ENCODE measurements at regions not wholly inside any gene's neighbourhood (a gene's known extent, or its start where the extent isn't known, plus 50 kb on each side); places are given as distances from the start of the nearest gene placed in this dataset.
"Not testable (repeated sequence)": the region's sequence is repeated elsewhere in the genome, so short reads cannot be mapped to it uniquely, and the experiment has no call there.

- H3K36me3 Mint-ChIP-seq (ENCODE audit: low read depth), result no peaks in the 10 kb centered on the region
- DNase-seq, result no peak
- Histone ChIP-seq H3K4me1 (ENCODE audit: control insufficient read depth, insufficient read depth, low read length) (peaks cover 30% of the 10 kb centered on the region), H3K27ac (ENCODE audit: low read depth, low read length) (no peak overlapping the region), H3K9me3 (ENCODE audit: control insufficient read depth, low read length) (no peaks in the 10 kb centered on the region), H3K27me3 (ENCODE audit: control insufficient read depth, insufficient read depth, low read length, poor library complexity, severe bottlenecking) (no peaks in the 10 kb centered on the region), H3K9ac (ENCODE audit: extremely low read depth, low read length, poor library complexity, severe bottlenecking) (no peak overlapping the region), H3K36me3 (ENCODE audit: control insufficient read depth, insufficient read depth, low read length) (no peaks in the 10 kb centered on the region), H3K4me3 (ENCODE audit: low read length) (no peak overlapping the region)
- no peak overlapping the region for H3K4me3 Mint-ChIP-seq
- peaks cover 23% of the 10 kb centered on the region for H3K4me1 Mint-ChIP-seq
- H3K27me3 Mint-ChIP-seq (ENCODE audit: insufficient read depth), result no peaks in the 10 kb centered on the region
- WGBS, 2 experiments (ENCODE audit: insufficient coverage in 1 of 2, insufficient read length in 1 of 2), result 91 to 100% methylated on average over 1 to 2 of the region's 2 CpGs
- H3K9me3 Mint-ChIP-seq, result no peaks in the 10 kb centered on the region
- H3K27ac Mint-ChIP-seq, result no peak overlapping the region
- TF ChIP-seq CTCF (conservative IDR thresholded peaks at IDR 0.05), result no peak
Measured at GRCh38 chr3:159674583-159674982, 314.1 kb upstream of the IL12A start.

- Histone ChIP-seq H3K27ac (ENCODE audit: low read depth, low read length) (no peak overlapping the region), H3K36me3 (ENCODE audit: control insufficient read depth, insufficient read depth, low read length) (no peaks in the 10 kb centered on the region), H3K27me3 (ENCODE audit: control insufficient read depth, insufficient read depth, low read length, poor library complexity, severe bottlenecking) (no peaks in the 10 kb centered on the region), H3K9me3 (ENCODE audit: control insufficient read depth, low read length) (no peaks in the 10 kb centered on the region), H3K4me3 (ENCODE audit: low read length) (no peak overlapping the region), H3K9ac (ENCODE audit: extremely low read depth, low read length, poor library complexity, severe bottlenecking) (no peak overlapping the region), H3K4me1 (ENCODE audit: control insufficient read depth, insufficient read depth, low read length) (peaks cover 23% of the 10 kb centered on the region)
- 97 to 100% methylated on average over 1 to 4 of the region's 4 CpGs for WGBS, 2 experiments (ENCODE audit: insufficient coverage in 1 of 2, insufficient read length in 1 of 2)
- TF ChIP-seq CTCF (conservative IDR thresholded peaks at IDR 0.05), result no peak
- H3K27me3 Mint-ChIP-seq (ENCODE audit: insufficient read depth), result no peaks in the 10 kb centered on the region
- no peaks in the 10 kb centered on the region for H3K9me3 Mint-ChIP-seq
- H3K4me1 Mint-ChIP-seq, result peaks cover 20% of the 10 kb centered on the region
- H3K27ac Mint-ChIP-seq, result no peak overlapping the region
- H3K4me3 Mint-ChIP-seq, result no peak overlapping the region
- no peak for DNase-seq
- H3K36me3 Mint-ChIP-seq (ENCODE audit: low read depth), result no peaks in the 10 kb centered on the region
Measured at GRCh38 chr3:159675285-159675684, 313.4 kb upstream of the IL12A start.

DNA sequence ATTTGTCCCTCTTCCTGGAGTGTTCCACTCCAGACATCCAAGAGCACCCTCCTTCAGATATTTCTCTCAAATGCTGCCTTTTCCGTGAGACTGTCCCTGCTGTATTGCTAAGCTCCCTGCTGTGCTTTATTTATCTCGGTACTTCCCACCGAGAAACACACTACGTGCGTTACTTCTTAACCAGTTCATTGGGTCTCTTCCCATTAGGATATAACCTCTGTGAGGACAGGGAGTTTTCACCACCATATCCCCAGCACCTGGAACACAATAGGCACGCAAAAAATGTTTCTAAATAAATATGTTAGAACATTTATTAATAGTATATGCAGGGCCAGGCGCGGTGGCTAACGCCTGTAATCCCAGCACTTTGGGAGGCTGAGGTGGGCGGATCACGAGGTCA is 308.7 kb upstream of the IL12A start:
- 25 to 76% methylated on average over 2 to 10 of the region's 11 CpGs for WGBS, 2 experiments (ENCODE audit: insufficient coverage in 1 of 2, insufficient read length in 1 of 2)
- no peak for DNase-seq
- Histone ChIP-seq H3K9ac (ENCODE audit: extremely low read depth, low read length, poor library complexity, severe bottlenecking) (no peak overlapping the region), H3K4me3 (ENCODE audit: low read length) (no peak overlapping the region), H3K36me3 (ENCODE audit: control insufficient read depth, insufficient read depth, low read length) (no peaks in the 10 kb centered on the region), H3K27ac (ENCODE audit: low read depth, low read length) (no peak overlapping the region), H3K27me3 (ENCODE audit: control insufficient read depth, insufficient read depth, low read length, poor library complexity, severe bottlenecking) (no peaks in the 10 kb centered on the region), H3K9me3 (ENCODE audit: control insufficient read depth, low read length) (no peaks in the 10 kb centered on the region), H3K4me1 (ENCODE audit: control insufficient read depth, insufficient read depth, low read length) (peaks cover 6% of the 10 kb centered on the region)
- H3K4me1 Mint-ChIP-seq, result peaks cover 16% of the 10 kb centered on the region
- TF ChIP-seq CTCF (conservative IDR thresholded peaks at IDR 0.05), result no peak
- no peak overlapping the region for H3K27ac Mint-ChIP-seq
- H3K36me3 Mint-ChIP-seq (ENCODE audit: low read depth), result no peaks in the 10 kb centered on the region
- no peaks in the 10 kb centered on the region for H3K9me3 Mint-ChIP-seq
- H3K4me3 Mint-ChIP-seq, result no peak overlapping the region
- no peaks in the 10 kb centered on the region for H3K27me3 Mint-ChIP-seq (ENCODE audit: insufficient read depth)

DNA sequence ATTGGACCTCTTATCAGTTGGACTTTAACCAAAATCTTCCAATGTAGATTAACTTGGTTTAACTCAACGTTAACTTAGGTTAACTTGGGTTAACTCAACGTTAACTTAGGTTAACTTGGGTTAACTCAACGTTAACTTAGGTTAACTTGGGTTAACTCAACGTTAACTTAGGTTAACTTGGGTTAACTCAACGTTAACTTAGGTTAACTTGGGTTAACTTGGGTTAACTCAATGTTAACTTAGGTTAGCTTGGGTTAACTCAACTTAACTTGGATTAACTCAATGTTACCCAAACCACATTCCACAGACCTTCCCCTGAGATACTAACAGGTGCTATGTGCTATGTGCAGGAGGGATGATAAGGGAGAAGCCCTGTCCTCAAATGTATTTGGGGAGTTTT is 306.9 kb upstream of the IL12A start:
- not testable (repeated sequence) for H3K4me1 ChIP-seq (ENCODE audit: control insufficient read depth, insufficient read depth, low read length); H3K27me3 Mint-ChIP-seq (ENCODE audit: insufficient read depth); H3K9me3 Mint-ChIP-seq; H3K4me3 Mint-ChIP-seq; H3K9me3 ChIP-seq (ENCODE audit: control insufficient read depth, low read length); H3K27me3 ChIP-seq (ENCODE audit: control insufficient read depth, insufficient read depth, low read length, poor library complexity, severe bottlenecking); H3K4me3 ChIP-seq (ENCODE audit: low read length); H3K36me3 ChIP-seq (ENCODE audit: control insufficient read depth, insufficient read depth, low read length); H3K27ac Mint-ChIP-seq; H3K9ac ChIP-seq (ENCODE audit: extremely low read depth, low read length, poor library complexity, severe bottlenecking); H3K36me3 Mint-ChIP-seq (ENCODE audit: low read depth); DNase-seq; H3K27ac ChIP-seq (ENCODE audit: low read depth, low read length)
- WGBS, 2 experiments (ENCODE audit: insufficient coverage in 1 of 2, insufficient read length in 1 of 2), result 80 to 91% methylated on average over 1 to 5 of the region's 5 CpGs
- H3K4me1 Mint-ChIP-seq, result peaks cover 16% of the 10 kb centered on the region

All from endodermal cell (in vitro differentiated cells).